OCI-M2 (cell line): ENCODE measurements at regions not wholly inside any gene's neighbourhood (a gene's known extent, or its start where the extent isn't known, plus 50 kb on each side); places are given as distances from the start of the nearest gene placed in this dataset.

Experiments used
- DNase-seq: peaks from one replicate; lab custom pipeline; 2025; ENCODE audit not compliant: unreplicated experiment; lab: John Stamatoyannopoulos, UW

DNA sequence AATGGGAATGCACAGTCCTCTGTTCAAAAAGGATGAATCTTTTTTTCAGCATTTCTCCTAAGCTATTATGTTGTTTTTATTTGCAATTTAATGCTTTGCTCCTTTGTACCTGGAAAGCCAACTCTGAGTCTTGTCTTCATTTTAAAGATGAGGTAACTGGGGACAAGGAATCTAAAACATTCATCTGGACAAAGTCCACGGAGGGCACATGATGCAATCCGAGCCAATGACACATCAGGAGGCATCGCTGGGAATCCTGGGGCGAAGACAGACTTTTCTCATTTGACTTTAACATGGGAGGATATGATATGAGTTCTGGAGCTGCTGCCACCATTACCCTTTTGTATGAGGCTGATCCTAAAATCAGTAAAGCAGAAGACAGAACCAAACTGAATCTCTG is 116.5 kb upstream of the REG3G start:
- DNase-seq = no peak

DNA sequence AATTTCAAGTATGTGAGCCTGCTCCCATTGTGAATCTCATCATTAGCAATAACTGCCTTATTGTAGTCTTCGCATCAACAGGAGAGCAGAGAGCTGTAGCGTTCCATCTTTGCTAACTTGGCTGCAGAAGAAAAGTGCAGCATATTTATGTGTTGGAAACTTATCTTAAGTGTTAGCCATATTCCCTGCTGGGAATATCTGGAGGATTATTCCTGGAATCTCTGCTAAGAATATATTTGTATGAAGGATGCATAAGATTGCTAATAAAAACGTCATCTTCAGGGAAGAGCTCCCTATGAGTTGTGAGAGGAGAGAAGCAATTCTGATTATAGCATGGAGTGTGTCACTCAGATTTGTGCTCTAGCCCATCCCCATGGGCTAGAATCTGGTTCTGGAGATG is 115.1 kb upstream of the REG3G start:
- DNase-seq = no peak

DNA sequence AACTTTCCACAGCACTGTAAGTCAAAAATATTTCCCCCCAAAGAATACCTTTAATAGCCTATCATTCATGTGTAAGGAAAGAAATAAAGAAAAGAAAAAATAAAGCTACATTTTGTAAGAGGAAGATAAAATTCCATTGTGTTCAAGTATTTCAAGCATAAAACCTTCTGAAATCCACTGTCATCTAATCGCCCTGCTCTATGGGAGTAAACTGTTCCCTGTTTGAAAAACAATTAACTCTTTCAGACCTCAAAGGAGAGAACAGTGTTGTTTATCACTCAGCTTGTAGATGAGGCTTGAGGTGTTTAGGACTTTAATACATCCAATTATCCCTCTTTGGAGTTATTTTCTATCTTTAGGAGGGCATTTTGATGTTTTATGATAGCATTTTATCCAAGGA is 112.2 kb upstream of the REG3G start:
- no peak for DNase-seq

DNA sequence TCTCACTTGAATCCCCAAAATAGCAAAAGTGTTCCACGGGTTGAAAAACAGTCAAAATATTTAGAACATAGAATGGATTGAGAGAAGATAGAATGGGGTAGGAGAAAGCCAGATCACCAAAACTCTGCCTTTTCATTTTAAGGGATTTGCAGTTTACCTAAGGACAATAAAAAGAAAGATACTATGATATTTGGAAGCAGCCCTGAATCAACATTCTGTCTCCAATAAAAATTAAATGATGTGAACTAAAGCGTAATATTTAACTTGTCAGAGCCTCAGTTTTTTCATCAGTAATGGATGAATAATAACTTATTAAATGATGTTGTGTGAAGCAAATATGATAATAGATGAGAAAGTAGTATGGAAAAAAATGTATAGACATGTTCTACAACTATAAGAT is 100.2 kb upstream of the REG3G start:
- no peak for DNase-seq

GRCh38 chr2:78928502-78928901 is 97.0 kb upstream of the REG3G start:
- DNase-seq = no peak

DNA sequence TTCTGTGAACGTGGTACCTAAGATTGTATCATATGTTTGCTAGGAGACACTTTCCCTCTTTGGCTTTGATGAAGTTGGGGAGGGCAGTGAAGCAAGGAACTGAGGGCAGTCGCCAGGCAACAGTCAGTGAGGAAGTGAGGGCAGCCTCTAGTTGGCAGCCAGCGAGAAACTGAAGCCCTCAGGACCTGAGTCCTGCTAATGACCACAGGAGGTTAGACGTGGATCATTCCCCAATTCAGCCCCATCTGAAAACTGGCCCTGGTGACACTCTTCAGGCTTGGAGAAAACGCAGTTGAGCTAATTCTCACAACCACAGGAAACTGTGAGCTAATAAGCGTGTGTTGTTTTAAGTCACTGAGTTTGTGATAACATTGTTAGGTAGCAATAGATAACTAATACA is 84.5 kb upstream of the REG3G start:
- no peak for DNase-seq

GRCh38 chr2:78941751-78942150 is 83.8 kb upstream of the REG3G start:
- no peak for DNase-seq

DNA sequence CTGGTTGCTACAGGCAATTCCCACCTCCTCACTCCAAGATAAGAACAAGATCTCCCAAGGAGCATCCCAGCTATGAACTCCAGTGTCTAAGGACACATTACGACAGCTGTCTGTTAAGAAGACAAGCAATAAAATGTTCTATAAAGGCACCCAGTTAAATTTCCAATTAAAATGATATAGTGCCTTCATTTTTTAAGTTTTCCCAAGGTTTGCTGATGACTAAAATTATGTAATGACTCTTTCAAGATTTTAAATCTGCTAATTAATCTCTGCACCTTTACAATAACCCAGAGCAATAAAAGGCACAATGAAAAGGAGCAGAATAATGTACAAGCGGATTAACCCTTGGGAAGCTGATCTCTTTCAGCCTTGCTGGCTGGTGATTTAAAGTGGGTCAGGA is 61.6 kb upstream of the REG3G start:
- no peak for DNase-seq

- DNase-seq = no peak
These were observed 58.2 kb upstream of the REG3G start for GRCh38 chr2:78967294-78967693.

DNA sequence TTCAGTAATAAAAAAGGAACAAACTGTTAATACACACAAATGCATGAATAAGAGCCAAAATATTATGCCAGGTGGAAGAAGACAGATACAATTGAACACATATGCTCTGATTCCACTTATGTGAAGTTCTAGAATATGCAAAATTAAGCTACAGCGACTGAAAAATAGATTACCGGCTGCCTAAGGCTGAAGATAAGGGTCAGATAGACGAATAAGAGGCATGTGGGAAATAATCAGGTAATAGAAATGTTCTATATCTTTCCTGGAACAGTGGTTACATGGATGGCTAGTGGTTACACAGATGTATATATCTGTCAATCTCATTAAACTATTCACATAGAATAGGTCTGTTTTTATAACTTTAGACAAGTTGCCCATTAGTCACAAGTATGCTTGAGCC is 51.9 kb upstream of the REG3G start:
- DNase-seq = no peak
